ENCODE measurements at regions not wholly inside any gene's neighbourhood (a gene's known extent, or its start where the extent isn't known, plus 50 kb on each side); places are given as distances from the start of the nearest gene placed in this dataset.

GRCh38 chr5:56564541-56565282 is 250.6 kb upstream of the MAP3K1 start:
- no peak for TF ChIP-seq POLR2AphosphoS5 (IDR thresholded peaks at IDR 0.05; ENCODE audit: low read depth, low read length)
- no peak for TF ChIP-seq TCF12 (IDR thresholded peaks at IDR 0.05)
- TF ChIP-seq TAF1 (IDR thresholded peaks at IDR 0.05; ENCODE audit: borderline replicate concordance, low read depth, low read length) = no peak
- TF ChIP-seq CTCF (IDR thresholded peaks at IDR 0.05) = no peak
- TF ChIP-seq REST (IDR thresholded peaks at IDR 0.05; ENCODE audit: low read depth, low read length) = no peak
- TF ChIP-seq, protein P1, sequence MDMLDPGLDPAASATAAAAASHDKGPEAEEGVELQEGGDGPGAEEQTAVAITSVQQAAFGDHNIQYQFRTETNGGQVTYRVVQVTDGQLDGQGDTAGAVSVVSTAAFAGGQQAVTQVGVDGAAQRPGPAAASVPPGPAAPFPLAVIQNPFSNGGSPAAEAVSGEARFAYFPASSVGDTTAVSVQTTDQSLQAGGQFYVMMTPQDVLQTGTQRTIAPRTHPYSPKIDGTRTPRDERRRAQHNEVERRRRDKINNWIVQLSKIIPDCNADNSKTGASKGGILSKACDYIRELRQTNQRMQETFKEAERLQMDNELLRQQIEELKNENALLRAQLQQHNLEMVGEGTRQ (IDR thresholded peaks at IDR 0.05; ENCODE audit: borderline replicate concordance, low read depth, low read length) = no peak
- no peak for TF ChIP-seq SIN3A (IDR thresholded peaks at IDR 0.05; ENCODE audit: borderline replicate concordance, low read depth, low read length)
- TF ChIP-seq ZBTB33 (IDR thresholded peaks at IDR 0.05; ENCODE audit: borderline replicate concordance, low read depth) = no peak
- no peak for TF ChIP-seq RXRA (IDR thresholded peaks at IDR 0.05; ENCODE audit: borderline replicate concordance, low read depth)
- TF ChIP-seq YY1 (IDR thresholded peaks at IDR 0.05; ENCODE audit: low read depth) = no peak
- TF ChIP-seq ELF1 (IDR thresholded peaks at IDR 0.05) = no peak
